ENCODE measurements at regions not wholly inside any gene's neighbourhood (a gene's known extent, or its start where the extent isn't known, plus 50 kb on each side); places are given as distances from the start of the nearest gene placed in this dataset.
A peak's percentile ranks its signal among the peaks of the same experiment; 100 is the strongest.

GRCh38 chr2:19754907-19755306 is 146.9 kb downstream of the TTC32 start:
- H3K4me1 ChIP-seq (ENCODE audit: control insufficient read depth, insufficient read depth, low read length) = peaks cover 11% of the 10 kb centered on the region
- no peak overlapping the region for H3K4me3 ChIP-seq (ENCODE audit: low read depth, low read length)
- no peaks in the 10 kb centered on the region for H3K36me3 ChIP-seq (ENCODE audit: control insufficient read depth, insufficient read depth, low read length)
- H3K9me3 ChIP-seq (ENCODE audit: control insufficient read depth, insufficient read depth, low read length) = no peaks in the 10 kb centered on the region
- H3K27ac ChIP-seq (ENCODE audit: low read depth, low read length) = no peak overlapping the region
- H3K27me3 ChIP-seq (ENCODE audit: control insufficient read depth, insufficient read depth, low read length) = no peaks in the 10 kb centered on the region
- DNase-seq (ENCODE audit: low read depth in 4 of 6, low spot score in 6 of 6) = peak in 1 of 6 donors; percentile 69
- 51% methylated on average over 9 of the region's 10 CpGs for WGBS (ENCODE audit: insufficient coverage)

GRCh38 chr2:19753818-19754217 is 148.0 kb downstream of the TTC32 start:
- Histone ChIP-seq H3K27me3 (ENCODE audit: control insufficient read depth, insufficient read depth, low read length) (no peaks in the 10 kb centered on the region), H3K4me3 (ENCODE audit: low read depth, low read length) (no peak overlapping the region), H3K9me3 (ENCODE audit: control insufficient read depth, insufficient read depth, low read length) (no peaks in the 10 kb centered on the region), H3K4me1 (ENCODE audit: control insufficient read depth, insufficient read depth, low read length) (peaks cover 11% of the 10 kb centered on the region), H3K27ac (ENCODE audit: low read depth, low read length) (no peak overlapping the region), H3K36me3 (ENCODE audit: control insufficient read depth, insufficient read depth, low read length) (no peaks in the 10 kb centered on the region)
- 94% methylated on average over 2 of the region's 2 CpGs for WGBS (ENCODE audit: insufficient coverage)
- no peak for DNase-seq (ENCODE audit: low read depth in 4 of 6, low spot score in 6 of 6)

DNA sequence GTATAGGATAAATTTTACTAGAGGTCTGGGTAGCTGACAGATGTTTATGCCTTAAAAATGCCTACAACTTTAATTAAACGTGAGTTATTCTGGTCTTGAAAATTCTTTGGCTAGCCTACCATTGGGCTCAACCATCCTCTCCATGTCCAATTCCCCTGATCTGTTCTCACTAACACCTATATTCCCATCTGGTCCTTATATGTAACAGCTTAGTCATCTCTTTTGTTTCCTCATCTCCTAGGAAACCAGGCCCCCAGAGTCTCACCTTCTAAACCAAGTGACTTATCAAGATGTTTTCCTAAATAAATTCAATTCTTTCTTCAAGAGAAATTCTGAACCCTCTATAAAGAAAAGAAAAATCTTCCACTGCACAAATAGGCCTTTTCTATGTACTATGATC is 148.5 kb downstream of the TTC32 start:
- Histone ChIP-seq H3K4me1 (ENCODE audit: control insufficient read depth, insufficient read depth, low read length) (peaks cover 11% of the 10 kb centered on the region), H3K9me3 (ENCODE audit: control insufficient read depth, insufficient read depth, low read length) (no peaks in the 10 kb centered on the region), H3K27me3 (ENCODE audit: control insufficient read depth, insufficient read depth, low read length) (no peaks in the 10 kb centered on the region), H3K4me3 (ENCODE audit: low read depth, low read length) (no peak overlapping the region), H3K27ac (ENCODE audit: low read depth, low read length) (no peak overlapping the region), H3K36me3 (ENCODE audit: control insufficient read depth, insufficient read depth, low read length) (no peaks in the 10 kb centered on the region)
- no peak for DNase-seq (ENCODE audit: low read depth in 4 of 6, low spot score in 6 of 6)
- WGBS (ENCODE audit: insufficient coverage) = 89% methylated on average over 1 of the region's 1 CpG

- Histone ChIP-seq H3K4me3 (ENCODE audit: low read depth, low read length) (no peak overlapping the region), H3K4me1 (ENCODE audit: control insufficient read depth, insufficient read depth, low read length) (peaks cover 9% of the 10 kb centered on the region), H3K9me3 (ENCODE audit: control insufficient read depth, insufficient read depth, low read length) (no peaks in the 10 kb centered on the region), H3K27ac (ENCODE audit: low read depth, low read length) (no peak overlapping the region), H3K27me3 (ENCODE audit: control insufficient read depth, insufficient read depth, low read length) (no peaks in the 10 kb centered on the region), H3K36me3 (ENCODE audit: control insufficient read depth, insufficient read depth, low read length) (no peaks in the 10 kb centered on the region)
- no peak for DNase-seq (ENCODE audit: low read depth in 4 of 6, low spot score in 6 of 6)
- 81% methylated on average over 2 of the region's 3 CpGs for WGBS (ENCODE audit: insufficient coverage)
Measured at GRCh38 chr2:19752500-19752899, 149.3 kb downstream of the TTC32 start.

GRCh38 chr2:19751631-19752030 is 150.2 kb downstream of the TTC32 start:
- DNase-seq (ENCODE audit: low read depth in 4 of 6, low spot score in 6 of 6) = no peak

DNA sequence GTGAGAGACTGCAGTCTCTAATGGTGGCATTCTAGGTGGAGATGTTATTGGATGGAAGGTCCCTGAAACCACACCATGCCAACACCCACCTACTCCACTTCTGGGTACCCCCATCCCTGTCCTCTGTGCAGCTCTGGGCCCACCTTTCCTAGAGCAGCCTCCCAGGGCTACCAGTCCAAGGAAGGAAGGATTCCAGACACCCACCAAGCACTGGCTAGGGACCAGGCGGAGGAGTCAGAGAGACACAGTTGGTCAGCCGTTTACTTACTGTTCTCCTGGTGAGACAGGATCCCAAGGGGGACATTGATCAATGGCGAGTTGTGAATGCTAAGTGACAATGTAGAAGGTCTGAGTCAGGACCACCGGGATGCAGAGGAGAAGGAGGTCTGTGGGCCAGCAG is 151.6 kb downstream of the TTC32 start:
- Histone ChIP-seq H3K36me3 (ENCODE audit: control insufficient read depth, insufficient read depth, low read length) (no peaks in the 10 kb centered on the region), H3K27me3 (ENCODE audit: control insufficient read depth, insufficient read depth, low read length) (no peaks in the 10 kb centered on the region), H3K4me3 (ENCODE audit: low read depth, low read length) (no peak overlapping the region), H3K9me3 (ENCODE audit: control insufficient read depth, insufficient read depth, low read length) (no peaks in the 10 kb centered on the region), H3K4me1 (ENCODE audit: control insufficient read depth, insufficient read depth, low read length) (peaks cover 7% of the 10 kb centered on the region), H3K27ac (ENCODE audit: low read depth, low read length) (no peak overlapping the region)
- DNase-seq (ENCODE audit: low read depth in 4 of 6, low spot score in 6 of 6) = no peak
- 78% methylated on average over 4 of the region's 4 CpGs for WGBS (ENCODE audit: insufficient coverage)

More at GRCh38 chr2:19751631-19752030, 150.2 kb downstream of the TTC32 start:
- Histone ChIP-seq H3K27ac (ENCODE audit: low read depth, low read length) (no peak overlapping the region), H3K27me3 (ENCODE audit: control insufficient read depth, insufficient read depth, low read length) (no peaks in the 10 kb centered on the region), H3K36me3 (ENCODE audit: control insufficient read depth, insufficient read depth, low read length) (no peaks in the 10 kb centered on the region), H3K4me3 (ENCODE audit: low read depth, low read length) (no peak overlapping the region), H3K9me3 (ENCODE audit: control insufficient read depth, insufficient read depth, low read length) (no peaks in the 10 kb centered on the region), H3K4me1 (ENCODE audit: control insufficient read depth, insufficient read depth, low read length) (peaks cover 7% of the 10 kb centered on the region)
- 86% methylated on average over 1 of the region's 3 CpGs for WGBS (ENCODE audit: insufficient coverage)

GRCh38 chr2:19749507-19749836 is 152.3 kb downstream of the TTC32 start:
- Histone ChIP-seq H3K4me3 (ENCODE audit: low read depth, low read length) (no peak overlapping the region), H3K4me1 (ENCODE audit: control insufficient read depth, insufficient read depth, low read length) (peaks cover under 1% of the 10 kb centered on the region), H3K9me3 (ENCODE audit: control insufficient read depth, insufficient read depth, low read length) (no peaks in the 10 kb centered on the region), H3K27me3 (ENCODE audit: control insufficient read depth, insufficient read depth, low read length) (no peaks in the 10 kb centered on the region), H3K27ac (ENCODE audit: low read depth, low read length) (no peak overlapping the region), H3K36me3 (ENCODE audit: control insufficient read depth, insufficient read depth, low read length) (no peaks in the 10 kb centered on the region)
- 88% methylated on average over 3 of the region's 3 CpGs for WGBS (ENCODE audit: insufficient coverage)
- peak in 1 of 6 donors; percentile 21 for DNase-seq (ENCODE audit: low read depth in 4 of 6, low spot score in 6 of 6)

GRCh38 chr2:19748711-19749506 is 152.9 kb downstream of the TTC32 start:
- DNase-seq (ENCODE audit: low read depth in 4 of 6, low spot score in 6 of 6) = no peak
- H3K4me3 ChIP-seq (ENCODE audit: low read depth, low read length) = no peak overlapping the region
- H3K36me3 ChIP-seq (ENCODE audit: control insufficient read depth, insufficient read depth, low read length) = no peaks in the 10 kb centered on the region
- H3K4me1 ChIP-seq (ENCODE audit: control insufficient read depth, insufficient read depth, low read length) = no peaks in the 10 kb centered on the region
- no peak overlapping the region for H3K27ac ChIP-seq (ENCODE audit: low read depth, low read length)
- H3K9me3 ChIP-seq (ENCODE audit: control insufficient read depth, insufficient read depth, low read length) = no peaks in the 10 kb centered on the region
- 86% methylated on average over 13 of the region's 16 CpGs for WGBS (ENCODE audit: insufficient coverage)
- H3K27me3 ChIP-seq (ENCODE audit: control insufficient read depth, insufficient read depth, low read length) = no peaks in the 10 kb centered on the region

GRCh38 chr2:19748073-19748375 is 153.8 kb downstream of the TTC32 start:
- no peak for DNase-seq (ENCODE audit: low read depth in 4 of 6, low spot score in 6 of 6)
- H3K9me3 ChIP-seq (ENCODE audit: control insufficient read depth, insufficient read depth, low read length) = no peaks in the 10 kb centered on the region
- no peaks in the 10 kb centered on the region for H3K4me1 ChIP-seq (ENCODE audit: control insufficient read depth, insufficient read depth, low read length)
- H3K27me3 ChIP-seq (ENCODE audit: control insufficient read depth, insufficient read depth, low read length) = no peaks in the 10 kb centered on the region
- no peaks in the 10 kb centered on the region for H3K36me3 ChIP-seq (ENCODE audit: control insufficient read depth, insufficient read depth, low read length)
- 79% methylated on average over 4 of the region's 6 CpGs for WGBS (ENCODE audit: insufficient coverage)
- H3K4me3 ChIP-seq (ENCODE audit: low read depth, low read length) = no peak overlapping the region
- H3K27ac ChIP-seq (ENCODE audit: low read depth, low read length) = no peak overlapping the region

DNA sequence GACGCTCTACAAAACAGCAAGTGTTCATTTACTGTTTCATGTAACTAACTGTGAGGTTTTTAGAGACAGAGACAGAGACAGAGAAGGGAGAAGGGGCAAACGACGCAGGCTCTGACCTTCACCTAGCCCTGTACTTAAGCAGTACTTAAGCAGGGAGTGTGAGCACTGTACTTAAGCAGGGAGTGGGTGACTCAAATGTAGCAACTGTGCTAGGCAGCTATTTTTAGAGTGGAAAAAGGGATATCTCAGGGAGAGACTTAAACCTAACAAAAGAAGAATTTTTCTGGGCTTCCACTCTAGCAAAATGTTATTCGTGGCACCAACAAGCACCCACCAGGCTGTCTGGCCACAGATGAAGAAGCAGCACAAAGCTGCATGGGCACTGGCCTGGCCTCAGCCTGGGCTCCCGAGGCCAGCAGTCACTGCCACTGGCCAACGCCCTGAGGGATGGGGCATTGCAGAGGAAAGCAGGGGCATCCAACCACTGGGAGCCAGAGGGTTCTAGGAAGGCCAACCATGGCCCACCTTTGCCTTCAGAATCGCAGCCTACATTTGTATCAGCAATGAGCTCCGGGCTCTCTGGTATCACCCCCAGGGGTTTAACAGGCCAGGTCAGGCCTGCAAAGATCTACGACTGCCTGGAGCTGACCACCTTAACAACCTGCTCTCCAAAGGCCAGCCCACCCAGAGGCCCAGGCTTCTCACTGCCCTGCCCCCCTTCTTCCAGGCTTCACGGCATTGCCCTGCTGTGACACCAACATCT is 154.3 kb downstream of the TTC32 start:
- DNase-seq (ENCODE audit: low read depth in 4 of 6, low spot score in 6 of 6) = no peak

More for the DNA sequence above, 154.3 kb downstream of the TTC32 start:
- no peaks in the 10 kb centered on the region for H3K4me1 ChIP-seq (ENCODE audit: control insufficient read depth, insufficient read depth, low read length)
- H3K9me3 ChIP-seq (ENCODE audit: control insufficient read depth, insufficient read depth, low read length) = no peaks in the 10 kb centered on the region
- H3K27me3 ChIP-seq (ENCODE audit: control insufficient read depth, insufficient read depth, low read length) = no peaks in the 10 kb centered on the region
- WGBS (ENCODE audit: insufficient coverage) = 75% methylated on average over 7 of the region's 10 CpGs
- no peaks in the 10 kb centered on the region for H3K36me3 ChIP-seq (ENCODE audit: control insufficient read depth, insufficient read depth, low read length)
- H3K27ac ChIP-seq (ENCODE audit: low read depth, low read length) = no peak overlapping the region
- H3K4me3 ChIP-seq (ENCODE audit: low read depth, low read length) = no peak overlapping the region

All from spinal cord (tissue), 9 donors.